ENCODE measurements at regions not wholly inside any gene's neighbourhood (a gene's known extent, or its start where the extent isn't known, plus 50 kb on each side); places are given as distances from the start of the nearest gene placed in this dataset.
A peak's percentile ranks its signal among the peaks of the same experiment; 100 is the strongest.
"Not testable (repeated sequence)": the region's sequence is repeated elsewhere in the genome, so short reads cannot be mapped to it uniquely, and the experiment has no call there.

GRCh38 chr4:26044983-26045382 lies 131.0 kb downstream of the SMIM20 start:
- DNase-seq (ENCODE audit: low read depth, low spot score) = no peak

GRCh38 chr4:26047795-26048194 lies 133.8 kb downstream of the SMIM20 start:
- no peak for DNase-seq (ENCODE audit: low read depth, low spot score)

GRCh38 chr4:26048378-26048882 lies 134.4 kb downstream of the SMIM20 start:
- peak; percentile 45 for DNase-seq (ENCODE audit: low read depth, low spot score)

- no peak for DNase-seq (ENCODE audit: low read depth, low spot score)
Observed at GRCh38 chr4:26048950-26049349, 134.9 kb downstream of the SMIM20 start.

GRCh38 chr4:26049447-26049846 lies 135.4 kb downstream of the SMIM20 start:
- DNase-seq (ENCODE audit: low read depth, low spot score) = no peak

GRCh38 chr4:26050212-26050643 lies 136.2 kb downstream of the SMIM20 start:
- no peak for DNase-seq (ENCODE audit: low read depth, low spot score)

GRCh38 chr4:26050671-26051070 lies 136.7 kb downstream of the SMIM20 start:
- no peak for DNase-seq (ENCODE audit: low read depth, low spot score)

GRCh38 chr4:26051240-26051639 lies 137.2 kb downstream of the SMIM20 start:
- no peak for DNase-seq (ENCODE audit: low read depth, low spot score)

- DNase-seq (ENCODE audit: low read depth, low spot score) = no peak
Observed at GRCh38 chr4:26052663-26053541, 138.9 kb downstream of the SMIM20 start.

GRCh38 chr4:26053761-26054160 lies 139.7 kb downstream of the SMIM20 start:
- no peak for DNase-seq (ENCODE audit: low read depth, low spot score)

GRCh38 chr4:26055855-26056254 lies 141.8 kb downstream of the SMIM20 start:
- DNase-seq (ENCODE audit: low read depth, low spot score) = no peak

GRCh38 chr4:26056406-26056805 lies 142.4 kb downstream of the SMIM20 start:
- DNase-seq (ENCODE audit: low read depth, low spot score) = no peak

GRCh38 chr4:26057839-26058238 lies 143.8 kb downstream of the SMIM20 start:
- DNase-seq (ENCODE audit: low read depth, low spot score) = not testable (repeated sequence)

- no peak for DNase-seq (ENCODE audit: low read depth, low spot score)
Observed at GRCh38 chr4:26058537-26058936, 144.5 kb downstream of the SMIM20 start.

GRCh38 chr4:26059391-26060154 lies 145.6 kb downstream of the SMIM20 start:
- DNase-seq (ENCODE audit: low read depth, low spot score) = no peak

- no peak for DNase-seq (ENCODE audit: low read depth, low spot score)
Observed at GRCh38 chr4:26060286-26060685, 146.3 kb downstream of the SMIM20 start.

GRCh38 chr4:26061248-26061986 lies 147.4 kb downstream of the SMIM20 start:
- no peak for DNase-seq (ENCODE audit: low read depth, low spot score)

GRCh38 chr4:26062215-26062614 lies 148.2 kb downstream of the SMIM20 start:
- DNase-seq (ENCODE audit: low read depth, low spot score) = no peak

- DNase-seq (ENCODE audit: low read depth, low spot score) = not testable (repeated sequence)
Observed at GRCh38 chr4:26064009-26064408, 150.0 kb downstream of the SMIM20 start.

GRCh38 chr4:26065833-26066232 lies 151.8 kb downstream of the SMIM20 start:
- DNase-seq (ENCODE audit: low read depth, low spot score) = no peak

GRCh38 chr4:26067035-26067434 lies 153.0 kb downstream of the SMIM20 start:
- DNase-seq (ENCODE audit: low read depth, low spot score) = no peak

GRCh38 chr4:26069218-26069617 lies 155.2 kb downstream of the SMIM20 start:
- no peak for DNase-seq (ENCODE audit: low read depth, low spot score)

Measured in pulmonary artery endothelial cell (primary cell).